HL-60 (cell line): ENCODE measurements at regions not wholly inside any gene's neighbourhood (a gene's known extent, or its start where the extent isn't known, plus 50 kb on each side); places are given as distances from the start of the nearest gene placed in this dataset.

ENCODE experiments used
- CTCF ChIP-seq: IDR thresholded peaks from one replicate; pipeline ENCODE4 v1.5.1; 2011; ENCODE audit warnings: low read length, control low read depth, inconsistent platforms; ENCODE audit not compliant: insufficient read depth
- GABPA ChIP-seq: IDR thresholded peaks from 2 replicates; pipeline ENCODE4 v1.6.1; 2012; ENCODE audit warnings: low read depth

GRCh38 chr20:17024513-17025119 is 202.2 kb upstream of the PCSK2 start:
- TF ChIP-seq GABPA (no peak), CTCF (no peak)
